Right forelimb (tissue), 1 donor: ENCODE measurements at regions not wholly inside any gene's neighbourhood (a gene's known extent, or its start where the extent isn't known, plus 50 kb on each side); places are given as distances from the start of the nearest gene placed in this dataset.

Experiments
- DNase-seq: peaks from one replicate; pipeline ENCODE4 v3.0.0-alpha.2; 2018

DNA sequence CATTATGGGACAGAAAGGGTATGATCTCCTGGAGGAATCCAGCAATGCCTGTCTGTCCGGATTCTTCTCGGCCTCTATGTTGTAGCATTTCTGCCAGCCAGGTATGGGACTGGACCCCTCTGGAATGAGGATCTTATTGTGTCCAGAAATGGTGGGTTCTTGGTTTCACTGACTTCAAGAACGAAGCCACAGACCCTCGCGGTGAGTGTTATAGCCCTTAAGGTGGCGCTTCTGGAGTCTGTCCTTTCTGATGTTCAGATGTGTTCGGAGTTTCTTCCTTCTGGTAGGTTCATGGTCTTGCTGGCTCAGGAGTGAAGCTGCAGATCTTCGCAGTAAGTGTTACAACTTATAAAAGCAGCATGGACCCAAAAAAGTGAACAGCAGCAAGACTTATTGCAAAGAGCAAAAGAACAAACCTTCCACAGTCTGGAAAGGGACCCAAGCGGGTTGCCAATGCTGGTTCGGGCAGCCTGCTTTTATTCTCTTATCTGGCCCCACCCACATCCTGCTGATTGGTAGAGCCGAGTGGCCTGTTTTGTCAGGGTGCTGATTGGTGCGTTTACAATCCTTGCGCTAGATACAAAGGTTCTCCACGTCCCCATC is 62.3 kb upstream of the IER3 start:
- DNase-seq, result no peak

DNA sequence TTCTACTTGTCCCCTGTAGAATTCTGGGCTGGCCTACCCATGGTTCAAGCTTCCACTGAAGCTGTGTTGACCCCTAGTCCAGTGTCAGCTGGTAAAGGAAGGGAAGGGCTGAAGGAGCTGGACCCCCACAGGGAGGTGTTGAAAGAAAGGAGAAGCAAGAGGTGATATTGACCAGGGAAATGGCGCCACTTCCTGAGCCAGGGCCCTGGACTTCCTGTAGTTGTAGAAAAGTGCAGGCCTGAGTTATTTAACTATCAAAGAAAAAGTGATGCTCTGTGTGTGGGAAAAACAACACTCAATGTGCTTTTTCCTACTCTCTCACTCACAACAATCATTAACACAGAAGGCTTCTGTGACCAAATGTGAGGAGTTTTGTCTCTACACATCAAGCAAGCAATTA is 60.0 kb upstream of the IER3 start:
- DNase-seq, result no peak

- DNase-seq, result no peak
Observed at GRCh38 chr6:30802731-30803130, 58.4 kb upstream of the IER3 start.

DNA sequence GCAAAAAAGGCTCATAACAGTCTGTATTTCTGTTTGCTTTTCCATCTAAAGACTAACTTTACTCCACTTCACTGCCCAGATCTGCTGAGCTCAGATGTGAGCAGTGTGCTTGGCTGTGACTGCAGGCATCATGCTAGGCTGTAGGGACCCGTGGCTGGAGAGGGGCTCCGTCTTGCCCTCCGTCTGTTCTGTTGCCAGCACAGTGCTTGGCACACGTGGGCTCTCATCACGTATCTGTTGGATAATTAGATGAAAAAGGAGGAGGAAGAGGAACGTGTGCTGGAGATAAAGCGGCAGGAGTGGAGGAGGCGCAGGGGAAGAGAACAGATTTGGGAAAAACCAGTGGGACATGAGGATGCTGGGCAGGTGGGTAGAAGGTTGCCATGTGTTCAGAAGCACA is 57.6 kb upstream of the IER3 start:
- DNase-seq, result no peak

DNA sequence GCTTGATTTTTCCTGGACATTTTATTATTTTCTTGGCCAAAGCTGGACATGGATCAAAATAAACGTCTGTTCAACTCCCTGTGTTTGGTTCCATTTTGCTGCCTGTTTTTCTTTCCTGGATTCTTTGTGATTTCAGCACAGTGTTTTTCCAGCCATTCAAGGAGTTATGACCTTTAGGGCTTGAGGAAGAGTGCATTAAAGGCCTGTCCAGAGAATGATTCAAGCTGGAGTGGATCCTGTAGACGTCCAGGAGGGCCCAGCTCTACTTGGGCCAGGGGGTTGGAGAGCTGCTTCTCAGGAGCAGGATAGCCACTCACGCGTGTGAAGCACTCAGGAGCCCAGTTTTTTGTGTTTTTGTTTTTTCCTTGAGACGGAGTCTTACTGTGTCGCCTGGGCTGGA is 56.5 kb upstream of the IER3 start:
- no peak for DNase-seq

DNA sequence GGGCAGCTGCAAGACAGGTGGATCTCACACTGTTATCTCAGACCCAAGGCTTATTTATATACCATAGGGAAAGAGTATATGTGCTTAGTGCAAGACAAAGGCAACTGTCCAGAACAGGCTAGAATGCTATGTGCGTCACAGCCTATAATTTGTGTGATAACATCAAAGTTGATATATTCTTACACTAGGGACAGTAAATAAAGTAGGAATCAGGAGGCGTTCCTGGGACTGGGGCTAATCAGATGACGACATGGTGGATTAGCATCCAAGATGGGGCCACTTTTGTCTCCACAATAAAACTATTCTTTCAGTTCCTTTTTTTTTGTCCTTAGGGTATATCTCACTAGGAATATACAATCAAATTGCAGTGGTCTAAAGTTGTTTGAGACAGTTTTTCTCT is 54.9 kb upstream of the IER3 start:
- no peak for DNase-seq

- no peak for DNase-seq
Observed at GRCh38 chr6:30798494-30798893, 54.1 kb upstream of the IER3 start.

- no peak for DNase-seq
Observed at GRCh38 chr6:30795549-30796293, 51.4 kb upstream of the IER3 start.
